HG03103 (cell line): ENCODE measurements at regions not wholly inside any gene's neighbourhood (a gene's known extent, or its start where the extent isn't known, plus 50 kb on each side); places are given as distances from the start of the nearest gene placed in this dataset.
"Not testable (repeated sequence)": the region's sequence is repeated elsewhere in the genome, so short reads cannot be mapped to it uniquely, and the experiment has no call there.

ENCODE experiments used
- ATAC-seq: cut with Tn5 transposase; IDR thresholded peaks from one replicate; pipeline ENCODE4 v1.9.1; 2021; ENCODE audit warnings: low read depth; ENCODE audit not compliant: unreplicated experiment

DNA sequence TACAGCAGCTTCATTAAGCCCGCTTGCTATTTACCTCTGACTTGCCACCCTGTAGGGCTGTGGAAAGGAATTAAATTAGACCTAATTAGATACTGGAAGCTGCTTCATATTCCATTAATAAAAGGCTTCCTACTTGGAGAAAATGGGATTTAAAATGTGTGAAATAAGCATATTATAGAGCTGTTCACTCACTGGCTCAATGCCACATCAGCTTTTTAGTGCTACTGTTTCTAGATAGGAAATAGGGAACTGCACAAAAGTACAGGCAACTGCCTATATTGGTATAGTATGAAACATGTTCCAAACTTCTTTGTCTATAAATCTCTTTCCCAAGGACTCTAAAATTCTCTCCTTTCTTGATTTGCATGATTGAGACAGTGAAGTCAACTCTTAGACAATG is 407.9 kb upstream of the AADAT start:
- peak; percentile 31 for ATAC-seq

DNA sequence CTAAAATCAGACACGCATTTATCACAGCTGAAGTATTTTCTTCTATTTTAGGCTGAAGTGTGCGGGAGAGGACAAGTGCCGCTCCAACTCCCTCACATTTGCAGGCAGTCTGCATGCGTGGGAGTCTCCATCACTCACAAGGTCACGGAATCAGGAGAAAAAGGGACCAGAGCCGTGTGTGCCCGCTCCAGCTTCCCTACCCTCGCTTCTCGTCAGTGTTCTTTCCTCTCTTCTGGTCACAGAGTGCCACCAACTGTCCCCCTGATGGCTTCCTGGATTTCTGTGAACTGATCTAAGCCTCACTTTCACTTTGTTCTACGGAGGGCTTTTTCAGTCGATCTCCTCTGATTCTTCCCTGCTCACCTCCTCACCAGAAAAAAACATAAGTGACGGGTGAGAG is 407.4 kb upstream of the AADAT start:
- peak; percentile 80 for ATAC-seq

DNA sequence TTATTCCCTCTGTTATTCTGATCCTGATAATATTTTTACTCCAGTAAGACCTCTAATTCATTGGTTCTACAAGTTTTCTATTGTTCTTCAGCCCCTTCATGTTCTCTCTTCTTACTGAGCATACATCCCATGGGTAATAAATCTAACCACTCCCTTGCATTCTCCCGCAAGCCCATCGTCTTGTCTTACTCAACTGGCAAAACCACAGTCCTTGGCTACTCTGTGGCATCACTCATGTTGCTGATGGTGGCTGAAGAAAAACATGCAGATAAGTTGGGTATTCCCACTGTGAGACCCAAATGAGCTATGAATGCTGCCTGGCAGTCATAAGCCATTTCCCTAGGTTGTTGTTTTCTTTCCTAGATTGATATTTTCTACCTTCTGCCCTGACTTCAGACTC is 402.2 kb upstream of the AADAT start:
- ATAC-seq = no peak

DNA sequence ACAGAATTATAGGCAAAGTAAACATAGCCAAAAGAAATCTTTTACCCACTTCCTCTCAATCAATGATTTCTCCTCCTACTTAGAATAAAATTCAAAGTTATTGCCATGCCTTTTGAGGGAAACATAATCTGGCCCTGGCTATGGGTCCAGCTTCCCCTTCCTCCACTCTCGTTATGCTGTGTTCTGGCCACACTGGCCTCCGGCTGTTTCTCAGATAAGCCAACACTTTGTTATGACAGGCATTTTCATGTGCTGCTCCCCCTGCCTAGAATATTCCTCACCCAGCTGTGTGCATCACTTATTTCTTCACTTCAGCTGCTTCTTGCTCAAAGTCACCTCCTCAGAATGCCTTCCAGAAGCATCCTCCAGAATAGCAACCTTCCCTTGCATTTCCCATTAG is 386.6 kb upstream of the AADAT start:
- no peak for ATAC-seq

DNA sequence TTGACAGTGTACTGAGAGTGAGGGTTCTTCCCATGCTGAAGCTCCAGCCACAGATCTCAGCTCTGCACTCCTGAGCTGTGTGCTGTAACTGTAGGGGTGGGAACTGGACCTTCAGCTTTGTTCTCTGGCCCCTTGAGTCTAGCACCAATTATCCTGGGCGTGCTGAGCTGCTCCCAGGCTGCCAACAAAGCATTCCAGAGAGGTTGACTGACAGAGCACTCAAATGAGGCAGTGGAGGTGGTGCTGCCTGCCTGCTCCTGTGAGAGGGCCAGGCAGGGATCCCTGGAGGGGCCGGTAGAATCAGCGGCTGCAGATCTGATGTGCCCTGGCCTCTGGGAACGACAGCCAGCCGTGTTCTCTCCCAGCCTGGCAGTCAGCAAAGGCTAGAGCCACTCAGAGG is 375.7 kb upstream of the AADAT start:
- no peak for ATAC-seq

DNA sequence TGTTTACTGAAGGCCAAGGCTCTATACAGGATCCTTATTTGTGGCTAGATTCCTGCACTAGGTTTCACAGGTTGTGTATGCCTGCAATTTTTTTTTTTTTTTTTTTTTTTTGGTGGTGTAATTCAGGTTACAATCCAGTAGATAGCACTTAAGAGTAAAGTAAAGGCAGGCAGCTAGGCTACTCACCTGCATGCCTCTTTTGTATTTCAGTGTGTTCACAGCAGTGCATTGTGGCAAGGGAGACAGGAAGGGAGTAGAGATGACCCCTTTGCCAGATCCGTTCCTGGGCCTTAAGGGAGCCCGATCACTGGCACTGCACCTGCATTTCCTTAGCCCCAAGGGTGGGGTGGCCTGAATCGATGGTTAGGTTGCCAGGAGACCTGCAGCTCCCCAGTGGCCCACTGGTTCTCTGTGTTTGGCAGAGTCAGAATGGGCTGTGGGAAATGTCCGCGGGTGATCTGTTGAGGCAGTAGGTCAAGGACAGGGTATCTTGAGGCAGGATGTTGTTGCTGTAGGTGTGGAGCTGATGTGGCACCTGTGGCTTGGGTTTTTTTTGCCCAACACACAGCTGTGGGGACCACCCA is 374.9 kb upstream of the AADAT start:
- ATAC-seq = no peak

DNA sequence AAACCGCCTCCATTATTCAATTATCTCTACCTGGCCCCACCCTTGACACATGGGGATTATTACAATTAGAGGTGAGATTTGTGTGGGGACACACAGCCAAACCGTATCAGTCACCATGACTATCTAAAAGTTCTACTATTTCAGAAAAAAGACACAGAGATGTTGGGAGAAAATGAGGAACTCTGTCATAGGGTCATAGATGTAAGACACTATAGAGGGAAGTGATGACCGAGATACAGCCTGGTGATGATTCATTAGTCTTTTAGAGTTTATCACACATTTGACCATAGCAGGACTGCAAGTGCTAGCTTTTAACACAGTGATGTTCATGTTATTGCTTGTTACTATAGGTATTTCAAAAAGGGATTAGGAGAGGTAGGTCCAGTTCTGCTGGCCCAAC is 357.0 kb upstream of the AADAT start:
- no peak for ATAC-seq

DNA sequence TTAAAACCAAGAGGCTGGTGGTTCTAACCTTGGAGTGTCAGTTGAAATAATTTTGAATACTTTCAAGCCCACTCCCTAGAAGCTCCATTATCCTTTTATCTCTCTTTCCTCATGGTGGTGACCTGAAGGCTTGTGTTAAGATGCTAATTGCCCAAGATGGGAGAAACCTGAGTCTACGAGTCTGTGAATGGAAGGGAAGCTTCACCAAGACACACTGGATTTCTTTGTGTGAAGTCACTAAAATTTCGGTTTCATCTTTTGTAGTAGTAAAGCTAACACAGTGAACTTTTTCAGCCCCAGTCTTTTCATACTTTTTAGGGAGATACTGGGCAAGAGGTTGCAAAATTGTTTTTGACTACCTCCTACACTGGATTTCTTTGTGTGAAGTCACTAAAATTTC is 351.4 kb upstream of the AADAT start:
- ATAC-seq = not testable (repeated sequence)

DNA sequence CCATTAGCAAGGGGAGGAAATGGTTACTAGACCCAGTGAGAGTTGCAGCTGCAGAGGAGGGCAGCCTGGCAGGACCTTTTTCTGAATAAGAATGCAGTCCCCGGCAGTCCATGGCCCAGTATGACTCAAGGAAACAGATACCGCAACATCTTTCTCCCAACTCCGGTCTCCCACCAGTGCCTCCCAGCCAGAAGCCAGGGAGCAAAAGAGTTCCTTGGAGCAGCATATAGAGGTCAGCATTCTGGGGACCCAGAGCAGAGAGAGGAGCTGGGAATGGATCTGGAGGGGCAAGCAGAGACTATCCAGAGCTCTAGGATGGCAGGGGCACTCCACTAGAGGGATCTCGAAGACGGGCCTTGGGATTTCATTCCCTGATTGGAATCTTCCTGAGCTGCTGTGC is 339.2 kb upstream of the AADAT start:
- no peak for ATAC-seq

DNA sequence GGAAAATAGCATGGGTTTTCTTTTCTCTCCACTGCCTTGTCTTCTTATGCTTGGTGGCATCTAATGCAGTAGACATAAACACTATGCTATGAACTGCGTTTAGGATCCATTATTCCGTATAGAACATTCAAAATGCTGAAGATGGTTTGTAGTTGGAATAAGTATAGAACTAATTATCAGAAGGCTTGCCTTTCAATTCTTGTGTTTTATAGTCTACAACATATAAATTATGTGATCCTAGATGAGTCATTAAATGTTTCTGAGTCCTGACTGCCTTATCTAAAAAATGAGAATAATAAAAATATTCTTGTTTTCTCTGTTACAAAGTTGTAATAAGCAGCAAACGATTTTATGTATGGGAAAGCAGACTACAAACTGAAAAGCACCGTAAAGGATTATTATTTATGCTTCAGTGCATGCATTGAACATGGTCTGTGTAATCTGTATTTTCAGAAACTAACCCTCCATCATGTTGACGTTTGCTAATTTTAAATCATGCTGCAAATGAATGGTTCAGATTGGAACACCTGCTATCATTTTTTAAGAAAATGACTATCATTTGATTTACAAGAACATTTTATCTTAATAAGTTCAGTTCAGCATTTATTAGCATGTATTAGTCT is 335.9 kb upstream of the AADAT start:
- ATAC-seq = no peak

DNA sequence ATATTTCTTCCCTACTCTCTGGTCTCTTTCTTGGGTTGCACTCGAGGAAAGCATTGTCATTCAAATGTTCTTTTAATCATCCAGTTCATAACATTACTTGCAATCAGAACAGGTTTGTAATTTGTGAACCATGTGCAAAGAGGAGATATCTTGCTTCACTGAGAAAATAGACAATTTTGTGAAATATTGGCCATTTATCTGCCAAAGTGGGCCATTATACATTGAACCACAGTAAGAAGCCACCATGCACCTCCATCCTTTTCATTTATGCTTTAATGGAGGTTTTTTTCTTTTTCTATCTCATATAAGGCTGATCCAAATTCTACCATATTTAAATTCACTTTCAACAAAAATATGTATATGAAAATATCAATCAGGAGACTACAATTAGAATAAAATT is 335.3 kb upstream of the AADAT start:
- no peak for ATAC-seq

DNA sequence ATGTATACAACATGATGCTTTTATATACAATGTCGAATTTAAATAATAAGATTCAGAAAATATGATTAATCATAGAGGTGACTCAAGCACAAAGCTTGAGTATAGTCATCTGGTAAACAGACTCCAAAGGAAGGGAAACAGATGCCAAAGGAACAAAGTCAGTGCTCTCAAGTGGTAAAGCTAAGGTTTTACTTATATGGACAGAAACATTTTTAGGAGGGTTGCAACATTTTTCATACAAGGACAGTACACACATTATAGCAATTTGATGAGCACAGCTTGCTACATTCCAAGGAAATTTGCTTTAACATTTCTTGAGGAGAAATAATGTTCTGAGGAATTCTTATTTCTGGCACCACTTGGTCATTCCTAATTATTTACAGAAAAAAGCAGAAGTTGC is 333.4 kb upstream of the AADAT start:
- ATAC-seq = no peak

DNA sequence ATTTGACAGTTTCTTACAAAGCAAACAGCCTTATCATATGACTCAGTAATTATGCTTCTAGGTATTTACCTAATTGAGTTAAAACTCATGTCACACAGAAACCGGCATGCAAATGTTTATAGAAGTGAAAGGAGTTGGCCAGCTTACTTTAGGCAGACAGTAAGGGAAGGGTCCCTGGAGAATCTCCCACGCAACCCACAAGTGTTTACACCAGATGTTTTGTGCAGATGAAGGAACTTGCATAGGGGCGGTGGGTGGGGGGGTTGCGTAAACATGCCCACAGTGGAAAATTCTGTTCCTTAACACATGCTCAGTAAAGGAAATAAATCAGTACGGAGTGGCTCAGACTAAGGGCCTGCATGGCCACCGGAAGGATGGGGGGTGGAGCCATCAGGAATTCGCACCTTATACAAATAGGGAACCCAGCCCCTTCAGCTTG is 330.5 kb upstream of the AADAT start:
- ATAC-seq = peak; percentile 69

DNA sequence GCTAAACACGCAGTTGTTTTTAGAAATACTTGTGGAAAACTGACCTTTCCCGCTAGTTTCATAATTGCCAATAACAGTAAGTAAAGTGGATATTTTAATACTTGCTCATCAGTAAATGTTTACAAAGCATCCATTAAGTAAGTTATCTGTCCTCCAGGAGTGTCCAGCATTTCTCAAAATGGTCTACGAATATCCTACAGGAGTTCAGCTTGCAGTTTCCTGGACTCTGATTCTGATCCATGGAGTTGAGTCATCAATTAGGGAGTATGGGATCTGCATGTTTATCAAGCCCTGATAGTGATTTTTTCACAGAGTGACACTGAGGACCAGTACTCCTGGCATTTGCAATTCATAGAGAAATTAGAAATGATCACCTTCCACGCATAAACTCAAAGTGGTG is 325.2 kb upstream of the AADAT start:
- ATAC-seq = no peak

DNA sequence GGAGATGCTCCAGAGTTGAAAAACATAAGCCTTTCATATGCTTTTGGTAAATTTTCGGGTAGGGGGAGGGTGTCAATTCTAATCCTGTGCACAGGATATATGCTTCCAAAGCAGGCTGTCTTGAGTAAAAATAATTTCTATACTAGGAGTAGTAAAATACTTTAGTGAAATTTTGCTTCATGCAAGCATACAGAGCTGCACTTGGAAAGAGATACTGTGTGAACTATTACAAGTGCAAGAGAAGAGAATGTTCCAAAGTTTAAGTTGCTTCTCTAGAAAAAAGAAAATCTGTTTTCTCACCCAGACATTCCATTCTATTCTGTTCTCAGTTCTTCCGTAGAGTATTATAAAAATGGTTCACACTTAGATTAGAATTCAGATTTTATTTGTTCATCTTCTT is 324.6 kb upstream of the AADAT start:
- ATAC-seq = no peak

DNA sequence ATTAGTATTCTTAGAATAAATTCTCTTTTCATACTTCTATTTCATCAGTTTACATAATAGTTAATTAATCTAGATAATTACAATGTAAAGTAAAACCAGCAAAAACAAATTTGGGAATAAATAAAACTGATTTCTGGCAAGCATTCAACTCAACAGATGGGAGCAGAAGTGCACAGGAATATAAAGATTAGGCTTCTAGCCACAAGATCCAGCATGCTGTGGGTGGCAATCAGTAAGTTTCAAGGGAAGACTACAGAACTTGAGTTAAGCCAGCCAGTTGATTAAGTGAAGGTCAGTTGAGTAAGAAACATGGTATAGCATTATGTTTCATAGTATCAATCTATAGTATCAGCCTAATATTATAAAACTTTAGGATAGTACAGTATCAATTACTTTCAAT is 324.2 kb upstream of the AADAT start:
- ATAC-seq = no peak

DNA sequence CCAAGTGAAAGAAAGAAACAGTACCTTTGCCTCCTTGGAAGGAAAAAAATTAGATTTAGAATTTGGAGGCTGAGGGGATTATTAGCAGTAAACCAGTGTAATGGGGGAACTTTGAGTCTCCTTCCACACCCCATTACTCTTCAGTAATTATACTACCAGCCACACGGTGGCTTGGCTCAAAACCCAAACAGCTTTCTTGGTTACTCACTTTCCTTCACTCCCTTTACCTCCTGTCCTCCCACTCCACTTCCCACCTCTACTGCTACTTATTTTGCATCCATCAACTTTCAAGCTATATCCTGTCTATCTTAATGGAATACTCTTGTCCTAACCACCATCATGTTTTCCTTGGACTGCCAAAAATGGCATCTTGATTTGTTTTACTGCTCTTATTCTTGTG is 310.6 kb upstream of the AADAT start:
- no peak for ATAC-seq

DNA sequence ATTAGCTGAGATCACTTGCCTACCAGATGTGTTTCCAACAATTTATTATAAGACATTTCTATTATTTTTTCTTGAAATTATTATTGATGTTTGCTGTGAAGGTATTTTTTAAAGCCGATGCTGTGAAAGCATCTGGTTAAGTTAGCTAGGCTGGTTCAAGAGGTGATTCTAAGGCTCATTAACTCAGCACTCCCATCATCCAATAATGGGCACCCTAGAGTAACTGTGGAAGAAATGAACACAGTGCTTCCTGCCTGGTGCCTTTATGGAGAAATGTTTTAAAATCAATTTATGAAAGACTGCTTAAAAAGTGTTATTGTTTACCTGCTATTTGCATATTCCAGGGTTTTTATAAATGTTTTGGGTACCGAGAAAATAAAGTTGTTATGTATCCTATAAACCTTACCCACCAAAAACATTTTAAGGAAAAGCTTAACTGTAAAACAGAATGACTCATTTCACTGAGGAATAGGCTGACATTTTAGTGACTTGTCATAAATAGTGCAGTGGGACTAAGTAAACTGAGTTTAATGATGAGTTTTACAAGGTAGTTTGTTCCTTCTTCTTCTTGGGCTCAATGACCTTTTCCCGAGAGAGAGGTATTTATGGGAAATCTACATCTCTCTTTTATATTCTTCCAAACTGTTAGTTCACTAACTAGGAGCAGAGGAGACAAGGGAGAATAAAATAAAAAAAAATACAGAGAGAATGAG is 310.0 kb upstream of the AADAT start:
- no peak for ATAC-seq

DNA sequence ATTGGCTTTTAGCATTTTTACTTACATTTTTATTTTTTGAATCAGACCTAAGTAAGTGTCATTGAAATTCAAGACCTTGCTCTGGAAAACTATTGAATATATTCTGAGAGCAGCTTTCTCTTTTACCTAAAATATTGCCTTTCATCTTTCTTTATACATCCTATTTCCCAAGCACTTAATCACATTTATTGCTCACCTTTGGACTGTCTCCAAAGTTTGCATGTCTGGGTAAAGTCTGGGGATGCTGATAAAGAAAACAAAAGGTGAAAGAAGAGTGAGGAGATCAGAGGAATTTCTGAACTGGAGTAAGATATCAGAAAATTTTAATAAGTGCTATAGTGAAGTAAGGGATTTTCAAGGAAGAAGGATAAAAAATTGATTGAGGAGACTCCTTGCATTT is 308.5 kb upstream of the AADAT start:
- ATAC-seq = no peak

DNA sequence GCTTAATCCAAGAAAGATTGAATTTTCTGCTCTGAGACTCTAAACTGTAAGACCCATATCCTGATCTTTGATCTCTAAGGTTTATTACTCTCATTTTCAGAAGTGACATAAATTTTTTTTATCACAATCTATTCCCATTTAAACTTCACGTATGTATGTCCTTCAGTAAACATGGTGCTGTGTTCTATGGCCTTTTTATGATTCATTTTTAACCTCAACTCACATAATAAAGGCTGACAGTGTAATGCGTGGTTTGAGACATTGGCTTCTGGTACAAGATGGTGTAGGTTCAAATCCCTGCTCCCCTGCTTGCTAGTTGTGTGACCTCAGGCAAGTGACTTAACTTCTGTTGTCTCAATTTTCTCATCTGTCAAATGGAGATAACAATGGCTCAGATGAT is 306.0 kb upstream of the AADAT start:
- no peak for ATAC-seq

DNA sequence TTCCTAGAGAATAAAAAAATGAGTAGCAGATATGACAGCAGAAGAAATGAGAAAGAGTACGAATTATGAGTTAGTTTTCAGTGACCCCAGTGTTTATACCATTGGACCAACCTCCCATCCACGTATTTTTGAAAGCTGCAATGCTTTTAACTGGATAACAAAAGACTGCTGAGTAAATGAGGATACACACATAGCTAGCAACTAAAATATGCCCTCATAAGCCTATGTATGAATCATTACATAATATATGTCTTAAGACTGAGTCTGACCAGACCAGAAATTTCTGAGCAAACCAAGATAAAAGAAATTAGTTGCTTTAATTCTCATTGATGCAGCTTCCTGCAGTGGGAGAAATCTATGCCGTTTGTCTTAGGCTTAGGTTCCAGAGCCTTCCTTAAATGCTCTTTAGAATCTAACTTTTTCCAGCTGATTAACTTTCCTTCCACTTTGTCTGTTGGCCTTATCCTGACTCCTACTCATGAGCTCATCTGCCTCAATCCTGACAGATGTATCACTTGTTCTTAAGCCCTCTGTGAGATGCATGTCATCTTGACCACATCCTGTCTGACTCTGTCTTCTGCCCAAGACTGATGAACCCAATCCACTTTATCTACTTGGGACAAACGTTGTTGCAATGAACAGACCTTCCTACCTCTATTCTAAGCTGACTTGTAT is 301.4 kb upstream of the AADAT start:
- ATAC-seq = peak; percentile 67

DNA sequence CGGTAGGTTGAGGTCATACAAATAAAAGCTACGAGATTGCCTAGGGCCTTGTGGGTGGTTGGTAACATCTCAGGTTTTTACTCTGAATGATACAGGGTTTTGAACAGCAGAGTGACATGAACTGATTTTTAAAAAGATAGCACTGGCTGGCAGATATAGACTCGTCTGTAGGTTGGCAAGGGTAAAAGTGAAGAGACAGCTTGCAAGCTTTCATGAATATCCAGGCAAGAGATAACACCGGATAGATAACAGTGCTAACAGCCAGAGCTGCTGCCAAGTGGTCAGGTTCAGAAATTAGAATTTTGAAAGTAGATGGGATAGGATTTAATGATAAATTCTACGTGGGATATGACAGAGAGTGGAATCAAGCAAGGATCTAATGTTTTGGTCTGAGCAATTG is 299.7 kb upstream of the AADAT start:
- no peak for ATAC-seq
